ENCODE measurements at regions not wholly inside any gene's neighbourhood (a gene's known extent, or its start where the extent isn't known, plus 50 kb on each side); places are given as distances from the start of the nearest gene placed in this dataset.

DNA sequence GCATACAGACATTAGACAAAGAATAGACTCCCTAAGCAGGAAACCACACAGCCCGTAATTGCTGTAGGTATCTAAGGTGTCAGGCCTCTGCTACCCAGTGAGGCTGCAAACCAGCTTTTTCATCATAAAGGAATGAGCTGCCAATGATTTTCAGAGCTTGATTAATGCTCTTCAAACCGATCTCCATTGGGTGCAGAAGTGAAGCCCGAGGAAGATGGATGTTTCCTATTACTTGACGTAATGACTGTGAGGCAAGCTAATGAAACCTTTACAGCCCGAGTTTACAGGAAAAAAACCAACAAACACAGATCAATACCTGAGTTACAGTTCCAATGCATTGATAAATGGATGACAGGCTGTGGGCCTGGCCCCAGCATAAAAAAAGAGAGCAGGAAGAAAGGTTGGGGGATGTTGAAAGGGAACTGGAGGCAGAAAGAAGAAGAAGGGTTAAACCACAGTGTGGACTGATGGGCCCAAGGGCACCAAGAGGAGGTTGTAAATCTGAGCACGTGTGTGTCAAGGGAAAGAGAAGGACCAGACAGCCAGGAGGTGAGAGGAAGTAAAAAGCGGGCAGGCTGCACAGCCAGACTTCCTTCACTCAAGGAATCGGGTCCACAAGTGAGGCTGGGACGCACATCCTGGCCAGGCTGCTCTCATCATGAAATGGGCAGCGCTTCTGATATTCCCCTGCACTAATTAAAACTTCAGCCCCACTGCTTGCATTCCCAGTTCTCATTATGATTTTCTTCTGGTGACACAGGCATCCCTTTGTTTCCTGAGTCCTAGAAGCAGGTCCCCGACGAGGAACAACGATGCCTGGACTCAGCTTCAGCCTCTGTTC, 70.6 kb upstream of the NTM start:
- TF ChIP-seq, protein P1, sequence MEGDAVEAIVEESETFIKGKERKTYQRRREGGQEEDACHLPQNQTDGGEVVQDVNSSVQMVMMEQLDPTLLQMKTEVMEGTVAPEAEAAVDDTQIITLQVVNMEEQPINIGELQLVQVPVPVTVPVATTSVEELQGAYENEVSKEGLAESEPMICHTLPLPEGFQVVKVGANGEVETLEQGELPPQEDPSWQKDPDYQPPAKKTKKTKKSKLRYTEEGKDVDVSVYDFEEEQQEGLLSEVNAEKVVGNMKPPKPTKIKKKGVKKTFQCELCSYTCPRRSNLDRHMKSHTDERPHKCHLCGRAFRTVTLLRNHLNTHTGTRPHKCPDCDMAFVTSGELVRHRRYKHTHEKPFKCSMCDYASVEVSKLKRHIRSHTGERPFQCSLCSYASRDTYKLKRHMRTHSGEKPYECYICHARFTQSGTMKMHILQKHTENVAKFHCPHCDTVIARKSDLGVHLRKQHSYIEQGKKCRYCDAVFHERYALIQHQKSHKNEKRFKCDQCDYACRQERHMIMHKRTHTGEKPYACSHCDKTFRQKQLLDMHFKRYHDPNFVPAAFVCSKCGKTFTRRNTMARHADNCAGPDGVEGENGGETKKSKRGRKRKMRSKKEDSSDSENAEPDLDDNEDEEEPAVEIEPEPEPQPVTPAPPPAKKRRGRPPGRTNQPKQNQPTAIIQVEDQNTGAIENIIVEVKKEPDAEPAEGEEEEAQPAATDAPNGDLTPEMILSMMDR (IDR thresholded peaks at IDR 0.05; ENCODE audit: insufficient read depth, low read depth, low read length, missing control alignments) = no peak
- no peak overlapping the region for H3K4me3 ChIP-seq (ENCODE audit: low read depth, low read length)
- no peak for DNase-seq (ENCODE audit: low read depth)

DNA sequence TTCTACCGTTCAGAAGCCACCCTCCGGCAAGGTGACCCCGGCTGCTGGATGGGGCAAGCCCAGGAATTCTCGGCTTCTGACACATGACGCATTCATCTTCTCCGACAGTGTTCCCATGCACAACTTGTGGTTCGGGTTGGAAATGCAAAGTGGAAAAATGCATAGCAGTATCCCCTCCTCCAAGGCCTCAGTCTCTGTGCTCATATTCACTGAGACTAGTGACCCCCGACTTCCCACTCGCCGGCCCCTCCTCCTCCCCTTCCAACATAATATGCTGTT, 70.0 kb upstream of the NTM start:
- H3K4me3 ChIP-seq (ENCODE audit: low read depth, low read length) = no peak overlapping the region
- no peak for DNase-seq (ENCODE audit: low read depth)
- TF ChIP-seq, protein P1 (IDR thresholded peaks at IDR 0.05; ENCODE audit: insufficient read depth, low read depth, low read length, missing control alignments) = no peak

DNA sequence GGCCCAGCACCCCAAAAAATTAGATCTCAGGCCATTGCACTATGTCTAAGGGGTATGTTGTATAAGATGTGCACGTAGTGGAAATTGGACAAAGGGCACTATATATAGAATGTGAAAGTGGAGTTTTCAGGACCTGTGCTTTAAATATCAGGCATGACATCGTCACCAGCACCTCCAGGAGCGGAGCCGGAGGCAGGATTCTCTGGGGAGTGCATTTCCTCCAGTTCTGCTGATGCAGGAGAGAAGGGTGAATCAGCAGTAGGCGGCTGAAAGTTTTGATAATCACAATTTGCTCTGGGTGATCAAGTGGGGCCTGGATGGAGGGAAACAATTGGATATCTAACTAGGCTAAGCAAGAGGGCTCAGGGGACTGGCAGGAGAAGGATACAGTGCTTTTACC, 69.1 kb upstream of the NTM start:
- DNase-seq (ENCODE audit: low read depth) = no peak
- TF ChIP-seq, protein P1 (IDR thresholded peaks at IDR 0.05; ENCODE audit: insufficient read depth, low read depth, low read length, missing control alignments) = no peak

GRCh38 chr11:131302836-131303235, 67.6 kb upstream of the NTM start:
- TF ChIP-seq, protein P1 (IDR thresholded peaks at IDR 0.05; ENCODE audit: insufficient read depth, low read depth, low read length, missing control alignments) = no peak
- no peak overlapping the region for H3K4me3 ChIP-seq (ENCODE audit: low read depth, low read length)
- DNase-seq (ENCODE audit: low read depth) = no peak

More for the DNA sequence above, 69.1 kb upstream of the NTM start:
- H3K4me3 ChIP-seq (ENCODE audit: low read depth, low read length) = no peak overlapping the region

DNA sequence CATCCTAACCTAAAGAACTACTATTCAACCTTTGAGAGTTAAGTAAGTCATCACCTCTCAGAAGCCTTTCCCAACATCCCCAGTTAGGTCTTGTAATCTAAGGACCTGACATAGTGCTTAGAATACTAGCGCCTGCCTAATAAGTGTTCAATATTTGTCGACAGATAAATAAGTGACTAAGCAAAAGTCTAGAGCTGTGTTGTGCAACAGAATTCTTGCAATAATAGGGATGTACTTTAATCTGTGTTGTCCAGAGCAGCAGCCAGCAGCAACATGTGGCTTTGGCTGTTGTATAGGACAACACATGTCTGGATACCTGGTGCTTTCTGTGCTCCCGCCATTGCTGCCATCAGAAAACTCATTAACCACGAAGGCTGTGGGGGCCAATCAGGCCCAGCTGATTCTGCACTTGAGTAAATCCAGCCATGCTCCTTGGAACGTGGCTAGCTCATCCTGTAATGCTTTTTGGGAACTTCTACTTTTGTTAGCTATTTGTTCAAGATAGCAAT, 66.8 kb upstream of the NTM start:
- no peak for DNase-seq (ENCODE audit: low read depth)
- TF ChIP-seq, protein P1 (IDR thresholded peaks at IDR 0.05; ENCODE audit: insufficient read depth, low read depth, low read length, missing control alignments) = no peak
- no peak overlapping the region for H3K4me3 ChIP-seq (ENCODE audit: low read depth, low read length)

GRCh38 chr11:131305005-131305404, 65.4 kb upstream of the NTM start:
- TF ChIP-seq, protein P1 (IDR thresholded peaks at IDR 0.05; ENCODE audit: insufficient read depth, low read depth, low read length, missing control alignments) = no peak
- DNase-seq (ENCODE audit: low read depth) = no peak
- H3K4me3 ChIP-seq (ENCODE audit: low read depth, low read length) = no peak overlapping the region

DNA sequence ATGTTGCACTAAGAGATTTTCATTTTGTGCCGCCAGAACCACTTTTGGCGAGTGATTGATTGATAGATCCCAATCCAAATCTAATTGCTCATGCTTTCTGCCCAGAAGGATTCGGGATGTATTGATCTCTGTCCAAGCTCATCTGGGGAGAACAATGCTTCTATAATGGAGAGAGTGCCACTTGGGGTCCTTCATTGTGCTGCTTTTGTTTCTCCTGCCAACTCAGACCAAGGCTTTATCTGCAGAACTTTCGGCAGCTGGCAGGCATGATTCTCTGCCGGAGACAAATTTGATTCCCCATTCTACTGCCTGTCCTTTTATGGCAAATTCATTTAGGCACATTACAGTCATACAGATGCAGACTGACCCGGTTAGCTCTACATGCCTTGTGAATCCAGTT, 62.9 kb upstream of the NTM start:
- H3K4me3 ChIP-seq (ENCODE audit: low read depth, low read length) = no peak overlapping the region
- TF ChIP-seq, protein P1 (IDR thresholded peaks at IDR 0.05; ENCODE audit: insufficient read depth, low read depth, low read length, missing control alignments) = no peak
- no peak for DNase-seq (ENCODE audit: low read depth)
